ENCODE measurements at regions not wholly inside any gene's neighbourhood (a gene's known extent, or its start where the extent isn't known, plus 50 kb on each side); places are given as distances from the start of the nearest gene placed in this dataset.

DNA sequence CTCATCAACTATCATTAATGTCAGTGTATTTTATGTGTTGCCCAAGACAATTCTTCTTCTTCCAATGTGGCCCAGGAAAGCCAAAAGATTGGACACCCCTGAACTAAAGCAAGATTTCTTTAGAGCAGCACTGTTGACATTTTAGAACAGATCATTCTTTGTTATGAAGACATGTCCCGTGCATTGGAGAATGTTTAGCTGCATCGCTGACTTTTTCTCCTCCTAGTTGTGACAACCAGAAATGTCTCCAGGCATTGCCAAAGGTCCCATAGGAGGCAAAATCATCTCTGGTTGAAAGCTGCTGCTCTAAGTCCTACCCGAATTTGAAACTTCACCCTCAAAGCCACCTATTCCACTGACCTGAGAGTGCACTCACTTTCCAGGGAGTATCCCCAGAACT is 62.7 kb upstream of the IRX6 start:
- Histone ChIP-seq H3K4me1 (ENCODE audit: control insufficient read depth in 2 of 2, insufficient read depth in 1 of 2, low read depth in 1 of 2, low read length in 2 of 2) (no peaks in the 10 kb centered on the region), H4K91ac (ENCODE audit: low read depth, low read length, poor library complexity) (no peak overlapping the region), H2BK5ac (ENCODE audit: low read length) (no peak overlapping the region), H3K9me3 (replicated peaks in 1 of 2; ENCODE audit: control insufficient read depth in 2 of 2, insufficient read depth in 1 of 2, low read depth in 1 of 2, low read length in 2 of 2) (no peaks in the 10 kb centered on the region), H2BK12ac (ENCODE audit: low read length) (no peak overlapping the region), H3K23ac (ENCODE audit: low read depth, low read length, poor library complexity) (no peak overlapping the region), H3K27me3 (ENCODE audit: control insufficient read depth in 3 of 3, insufficient read depth in 3 of 3, low read depth in 1 of 3, low read length in 3 of 3) (peaks cover 0 to 5% (median 0%) of the 10 kb centered on the region in 3 experiments), H3K4me2 (ENCODE audit: insufficient read depth, low read length, poor library complexity, severe bottlenecking) (no peak overlapping the region), H4K8ac (ENCODE audit: low read depth, low read length) (no peak overlapping the region), H2BK120ac (ENCODE audit: low read depth, low read length) (no peak overlapping the region), H2BK15ac (ENCODE audit: low read length) (no peak overlapping the region), H3K4ac (ENCODE audit: low read length) (no peak overlapping the region), H3K27ac (replicated peaks; ENCODE audit: low read length) (no peak overlapping the region), H3K14ac (ENCODE audit: low read length) (no peak overlapping the region), H3K9ac (ENCODE audit: low read depth, low read length, poor library complexity) (no peak overlapping the region), H3K4me3 (ENCODE audit: low read length in 2 of 2) (no peak overlapping the region), H3K36me3 (replicated peaks in 1 of 2; ENCODE audit: control insufficient read depth in 2 of 2, insufficient read depth in 2 of 2, low read length in 2 of 2) (no peaks in the 10 kb centered on the region), H2AFZ (ENCODE audit: low read length) (no peak overlapping the region), H3K79me1 (ENCODE audit: low read depth, low read length) (no peaks in the 10 kb centered on the region), H3K18ac (ENCODE audit: low read length) (no peak overlapping the region), H2AK5ac (ENCODE audit: low read depth, low read length) (no peak overlapping the region)
- no CpG with 5 or more reads among the region's 3 CpGs for WGBS, 2 donors (ENCODE audit: extremely low coverage in 2 of 2, insufficient read length in 2 of 2, insufficient replicate concordance in 1 of 2)
- no peak for DNase-seq (ENCODE audit: low spot score)

DNA sequence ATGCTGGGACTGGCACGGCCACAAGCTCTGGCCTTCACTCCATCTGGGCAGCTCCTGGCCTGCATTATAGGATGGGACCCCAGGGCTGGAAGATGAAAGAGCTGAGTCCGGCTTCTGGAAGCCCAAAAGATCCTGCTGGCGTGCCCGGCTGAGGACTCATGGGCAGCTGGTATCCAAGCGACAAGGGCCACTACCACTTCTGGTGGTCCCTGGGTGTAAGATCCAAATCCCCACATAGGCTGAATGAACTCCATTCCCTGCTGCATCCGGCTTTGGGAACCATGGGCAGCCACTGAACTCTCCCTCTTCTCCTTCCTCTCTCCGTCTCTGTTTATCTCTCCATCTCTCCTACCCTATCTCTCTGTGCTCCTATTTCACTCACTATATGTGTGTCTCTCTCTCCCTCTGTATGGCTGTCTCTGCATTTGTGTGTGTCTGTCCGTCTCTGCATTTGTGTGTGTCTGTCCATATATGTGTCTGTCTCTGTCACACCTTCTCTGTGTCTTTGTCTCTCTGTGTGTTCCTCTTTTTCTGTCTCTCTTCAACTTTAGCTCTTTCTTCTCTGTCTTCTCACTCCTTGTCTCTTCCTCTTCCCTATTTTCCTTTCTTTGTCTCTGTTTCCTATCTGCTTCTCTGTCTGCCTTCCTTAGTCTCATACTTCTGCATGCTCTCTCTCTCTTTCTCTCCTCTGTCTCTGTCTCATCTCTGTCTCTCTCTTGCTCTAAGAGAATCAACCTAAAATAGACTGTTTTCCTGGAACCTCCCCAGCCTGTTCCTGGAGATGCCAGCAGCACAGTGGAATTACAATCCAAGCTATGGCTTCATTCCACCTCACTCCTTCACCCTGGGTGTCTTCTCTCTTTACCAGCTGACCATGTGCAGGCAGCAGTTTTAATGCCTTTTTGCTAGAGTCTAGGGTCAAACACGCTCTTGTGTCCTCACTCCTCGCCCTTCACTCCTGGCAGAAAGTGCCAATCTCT is 60.4 kb upstream of the IRX6 start:
- Histone ChIP-seq H3K4ac (ENCODE audit: low read length) (no peak overlapping the region), H3K27me3 (ENCODE audit: control insufficient read depth in 3 of 3, insufficient read depth in 3 of 3, low read depth in 1 of 3, low read length in 3 of 3) (peaks cover 0 to 5% (median 0%) of the 10 kb centered on the region in 3 experiments)

DNA sequence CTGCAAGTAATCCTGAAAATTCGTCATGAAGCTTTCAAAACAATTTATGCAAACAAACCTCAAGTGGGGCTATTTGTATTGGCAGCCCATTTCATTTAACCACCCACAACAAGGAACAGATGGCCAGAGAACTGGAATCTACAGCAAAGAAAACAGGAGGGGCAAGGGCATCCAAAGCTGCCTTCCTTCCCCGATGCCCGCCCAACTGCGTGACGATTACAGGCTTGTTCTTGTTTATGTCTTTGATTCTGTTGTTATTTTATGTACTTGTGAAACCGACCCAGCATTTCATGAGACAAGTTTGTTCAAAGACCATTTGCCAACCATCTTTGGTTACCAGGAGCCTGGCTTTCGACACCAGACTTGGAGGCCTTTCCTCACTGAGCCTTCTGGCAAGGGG is 59.1 kb upstream of the IRX6 start:
- no peaks in the 10 kb centered on the region for H3K36me3 ChIP-seq (replicated peaks in 1 of 2; ENCODE audit: control insufficient read depth in 2 of 2, insufficient read depth in 2 of 2, low read length in 2 of 2)
- no peaks in the 10 kb centered on the region for H3K4me1 ChIP-seq (ENCODE audit: control insufficient read depth in 2 of 2, insufficient read depth in 1 of 2, low read depth in 1 of 2, low read length in 2 of 2)
- no peak overlapping the region for H3K27ac ChIP-seq (replicated peaks; ENCODE audit: low read length)
- H2BK12ac ChIP-seq (ENCODE audit: low read length), result no peak overlapping the region
- H2BK120ac ChIP-seq (ENCODE audit: low read depth, low read length), result no peak overlapping the region
- no peak overlapping the region for H3K4me3 ChIP-seq (ENCODE audit: low read length in 2 of 2)
- H3K14ac ChIP-seq (ENCODE audit: low read length), result no peak overlapping the region
- H4K91ac ChIP-seq (ENCODE audit: low read depth, low read length, poor library complexity), result no peak overlapping the region
- H2BK5ac ChIP-seq (ENCODE audit: low read length), result no peak overlapping the region
- no peaks in the 10 kb centered on the region for H3K9me3 ChIP-seq (replicated peaks in 1 of 2; ENCODE audit: control insufficient read depth in 2 of 2, insufficient read depth in 1 of 2, low read depth in 1 of 2, low read length in 2 of 2)
- no peaks in the 10 kb centered on the region for H3K79me1 ChIP-seq (ENCODE audit: low read depth, low read length)
- no peak overlapping the region for H3K18ac ChIP-seq (ENCODE audit: low read length)
- DNase-seq (ENCODE audit: low spot score), result no peak
- peaks cover 0 to 5% (median 0%) of the 10 kb centered on the region in 3 experiments for H3K27me3 ChIP-seq (ENCODE audit: control insufficient read depth in 3 of 3, insufficient read depth in 3 of 3, low read depth in 1 of 3, low read length in 3 of 3)
- H2AFZ ChIP-seq (ENCODE audit: low read length), result no peak overlapping the region
- H3K9ac ChIP-seq (ENCODE audit: low read depth, low read length, poor library complexity), result no peak overlapping the region
- no peak overlapping the region for H2AK5ac ChIP-seq (ENCODE audit: low read depth, low read length)
- H3K4me2 ChIP-seq (ENCODE audit: insufficient read depth, low read length, poor library complexity, severe bottlenecking), result no peak overlapping the region
- no peak overlapping the region for H3K4ac ChIP-seq (ENCODE audit: low read length)
- H2BK15ac ChIP-seq (ENCODE audit: low read length), result no peak overlapping the region
- H3K23ac ChIP-seq (ENCODE audit: low read depth, low read length, poor library complexity), result no peak overlapping the region
- H4K8ac ChIP-seq (ENCODE audit: low read depth, low read length), result no peak overlapping the region
- WGBS, 2 donors (ENCODE audit: extremely low coverage in 2 of 2, insufficient read length in 2 of 2, insufficient replicate concordance in 1 of 2), result no CpG with 5 or more reads among the region's 7 CpGs

More for the DNA sequence above, 60.4 kb upstream of the IRX6 start:
- H2BK12ac ChIP-seq (ENCODE audit: low read length), result no peak overlapping the region
- H3K4me1 ChIP-seq (ENCODE audit: control insufficient read depth in 2 of 2, insufficient read depth in 1 of 2, low read depth in 1 of 2, low read length in 2 of 2), result no peaks in the 10 kb centered on the region
- H4K91ac ChIP-seq (ENCODE audit: low read depth, low read length, poor library complexity), result no peak overlapping the region
- no peak overlapping the region for H2BK120ac ChIP-seq (ENCODE audit: low read depth, low read length)
- H3K18ac ChIP-seq (ENCODE audit: low read length), result no peak overlapping the region
- H3K14ac ChIP-seq (ENCODE audit: low read length), result no peak overlapping the region
- no CpG with 5 or more reads among the region's 10 CpGs for WGBS, 2 donors (ENCODE audit: extremely low coverage in 2 of 2, insufficient read length in 2 of 2, insufficient replicate concordance in 1 of 2)
- H2AK5ac ChIP-seq (ENCODE audit: low read depth, low read length), result no peak overlapping the region
- H3K79me1 ChIP-seq (ENCODE audit: low read depth, low read length), result no peaks in the 10 kb centered on the region
- H3K4me3 ChIP-seq (ENCODE audit: low read length in 2 of 2), result no peak overlapping the region
- no peak overlapping the region for H3K23ac ChIP-seq (ENCODE audit: low read depth, low read length, poor library complexity)
- no peak overlapping the region for H2BK15ac ChIP-seq (ENCODE audit: low read length)
- H4K8ac ChIP-seq (ENCODE audit: low read depth, low read length), result no peak overlapping the region
- H3K4me2 ChIP-seq (ENCODE audit: insufficient read depth, low read length, poor library complexity, severe bottlenecking), result no peak overlapping the region
- H3K9me3 ChIP-seq (replicated peaks in 1 of 2; ENCODE audit: control insufficient read depth in 2 of 2, insufficient read depth in 1 of 2, low read depth in 1 of 2, low read length in 2 of 2), result no peaks in the 10 kb centered on the region
- H2BK5ac ChIP-seq (ENCODE audit: low read length), result no peak overlapping the region
- H3K27ac ChIP-seq (replicated peaks; ENCODE audit: low read length), result no peak overlapping the region
- no peak overlapping the region for H3K9ac ChIP-seq (ENCODE audit: low read depth, low read length, poor library complexity)
- no peaks in the 10 kb centered on the region for H3K36me3 ChIP-seq (replicated peaks in 1 of 2; ENCODE audit: control insufficient read depth in 2 of 2, insufficient read depth in 2 of 2, low read length in 2 of 2)
- no peak overlapping the region for H2AFZ ChIP-seq (ENCODE audit: low read length)
- DNase-seq (ENCODE audit: low spot score), result no peak

DNA sequence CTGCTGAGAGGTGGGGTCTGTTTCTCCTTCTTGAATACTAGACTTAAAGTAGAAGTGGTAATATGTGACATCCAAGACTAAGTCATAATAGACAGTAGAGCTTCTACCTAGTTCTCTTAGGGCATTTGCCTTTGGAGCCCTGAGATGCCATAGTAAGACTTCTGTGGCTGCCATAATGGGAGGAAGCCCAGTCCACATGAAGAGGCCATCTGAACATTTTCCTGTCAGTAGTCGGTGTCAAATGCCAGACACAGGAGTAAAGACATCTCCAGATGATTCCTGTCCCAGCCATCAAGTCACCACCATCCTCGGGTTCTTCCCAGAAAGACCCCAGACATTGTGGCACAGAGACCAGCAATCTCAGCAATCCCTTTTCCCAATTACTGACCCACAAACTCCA is 58.1 kb upstream of the IRX6 start:
- Histone ChIP-seq H3K36me3 (replicated peaks in 1 of 2; ENCODE audit: control insufficient read depth in 2 of 2, insufficient read depth in 2 of 2, low read length in 2 of 2) (no peaks in the 10 kb centered on the region), H2BK5ac (ENCODE audit: low read length) (no peak overlapping the region), H2BK12ac (ENCODE audit: low read length) (no peak overlapping the region), H2AK5ac (ENCODE audit: low read depth, low read length) (no peak overlapping the region), H3K14ac (ENCODE audit: low read length) (no peak overlapping the region), H3K18ac (ENCODE audit: low read length) (no peak overlapping the region), H3K27ac (replicated peaks; ENCODE audit: low read length) (no peak overlapping the region), H3K4me1 (ENCODE audit: control insufficient read depth in 2 of 2, insufficient read depth in 1 of 2, low read depth in 1 of 2, low read length in 2 of 2) (no peaks in the 10 kb centered on the region), H2BK15ac (ENCODE audit: low read length) (no peak overlapping the region), H3K4me2 (ENCODE audit: insufficient read depth, low read length, poor library complexity, severe bottlenecking) (no peak overlapping the region), H2AFZ (ENCODE audit: low read length) (no peak overlapping the region), H3K4ac (ENCODE audit: low read length) (no peak overlapping the region), H2BK120ac (ENCODE audit: low read depth, low read length) (no peak overlapping the region), H3K79me1 (ENCODE audit: low read depth, low read length) (no peaks in the 10 kb centered on the region), H4K8ac (ENCODE audit: low read depth, low read length) (no peak overlapping the region), H3K23ac (ENCODE audit: low read depth, low read length, poor library complexity) (no peak overlapping the region), H3K9me3 (replicated peaks in 1 of 2; ENCODE audit: control insufficient read depth in 2 of 2, insufficient read depth in 1 of 2, low read depth in 1 of 2, low read length in 2 of 2) (no peaks in the 10 kb centered on the region), H3K27me3 (ENCODE audit: control insufficient read depth in 3 of 3, insufficient read depth in 3 of 3, low read depth in 1 of 3, low read length in 3 of 3) (peaks cover 0 to 5% (median 0%) of the 10 kb centered on the region in 3 experiments), H3K4me3 (ENCODE audit: low read length in 2 of 2) (no peak overlapping the region), H4K91ac (ENCODE audit: low read depth, low read length, poor library complexity) (no peak overlapping the region), H3K9ac (ENCODE audit: low read depth, low read length, poor library complexity) (no peak overlapping the region)
- no CpG with 5 or more reads among the region's 2 CpGs for WGBS, 2 donors (ENCODE audit: extremely low coverage in 2 of 2, insufficient read length in 2 of 2, insufficient replicate concordance in 1 of 2)
- no peak for DNase-seq (ENCODE audit: low spot score)
